Ovary (tissue), 7 donors: ENCODE measurements at regions not wholly inside any gene's neighbourhood (a gene's known extent, or its start where the extent isn't known, plus 50 kb on each side); places are given as distances from the start of the nearest gene placed in this dataset.
"Not testable (repeated sequence)": the region's sequence is repeated elsewhere in the genome, so short reads cannot be mapped to it uniquely, and the experiment has no call there.

Experiments used
- DNase-seq, 5 donors: peaks; one replicate each; pipeline ENCODE4 v3.0.0-alpha.2; 2019 to 2020
- H3K27ac ChIP-seq, 2 donors: fragments of 200-600 bp; one replicate each; pipeline versions ENCODE4 v1.5.1 to v1.8.0; 2019 to 2022
- H3K27me3 ChIP-seq: fragments of 200-600 bp; one replicate; pipeline ENCODE4 v1.8.0; 2022
- H3K36me3 ChIP-seq: fragments of 200-600 bp; sonication (generic); one replicate; pipeline ENCODE4 v1.5.1; 2019
- H3K4me1 ChIP-seq: one replicate; pipeline ENCODE4 v1.8.1; 2013; ENCODE audit warnings: mild to moderate bottlenecking, moderate library complexity; ENCODE audit not compliant: insufficient read depth
- H3K4me3 ChIP-seq: fragments of 200-600 bp; sonication (generic); one replicate; pipeline ENCODE4 v1.5.1; 2017
- H3K9me3 ChIP-seq, 2 donors: fragments of 200-600 bp in 1 of 2; sonication (generic) in 1 of 2; one replicate each; pipeline versions ENCODE4 v1.5.1 to v1.8.1; 2013 to 2019; ENCODE audit warnings: mild to moderate bottlenecking in 1 of 2, moderate library complexity in 1 of 2
- EP300 ChIP-seq: sonication (generic); formaldehyde crosslinking; IDR thresholded peaks from one replicate; pipeline ENCODE4 v1.6.1; 2017; ENCODE audit warnings: antibody characterized with exemption
- POLR2A ChIP-seq: fragments of 450-650 bp; IDR thresholded peaks from one replicate; pipeline ENCODE4 v1.6.1; 2017; ENCODE audit warnings: antibody characterized with exemption, mild to moderate bottlenecking, moderate library complexity
- WGBS, 3 donors: extraction: QIAGEN DNeasy Blood & Tissue Kit in 1 of 3; methylation state at CpG; one replicate each; pipeline versions ENCODE4 v1.1.5 to v1.1.7; 2013 to 2017; 5-methylcytosine and 5-hydroxymethylcytosine counted together
- intact Hi-C, 4 donors: fragments of 100-400 bp; cut with DNase I; formaldehyde crosslinking; loops; one replicate each; pipeline versions ENCODE4 v1.11.0 to v1.15.1; 2022 to 2023
- TF ChIP-seq, protein P1 (sequence below), 3 donors: fragments of 450-650 bp in 2 of 3; fragments of 200-600 bp in 1 of 3; IDR thresholded peaks; one replicate each; pipeline versions ENCODE4 v1.5.1 to v1.8.0; 2016 to 2022; ENCODE audit warnings: antibody characterized with exemption in 3 of 3, mild to moderate bottlenecking in 1 of 3
- donor health status: DM: no; HTN: no; CAD: no; lungs with moderate emphysema.
- donor health status: DM: no; HTN: no; CAD: no.
- donor health status: Bipolar disorder and iron deficiency.
- donor health status: DM: no; HTN: no; CAD: no.
- donor health status: DM: yes; HTN: yes; CAD: no.

- DNase-seq: no peak
- TF ChIP-seq EP300 (no peak), POLR2A (no peak)
- TF ChIP-seq, protein P1, sequence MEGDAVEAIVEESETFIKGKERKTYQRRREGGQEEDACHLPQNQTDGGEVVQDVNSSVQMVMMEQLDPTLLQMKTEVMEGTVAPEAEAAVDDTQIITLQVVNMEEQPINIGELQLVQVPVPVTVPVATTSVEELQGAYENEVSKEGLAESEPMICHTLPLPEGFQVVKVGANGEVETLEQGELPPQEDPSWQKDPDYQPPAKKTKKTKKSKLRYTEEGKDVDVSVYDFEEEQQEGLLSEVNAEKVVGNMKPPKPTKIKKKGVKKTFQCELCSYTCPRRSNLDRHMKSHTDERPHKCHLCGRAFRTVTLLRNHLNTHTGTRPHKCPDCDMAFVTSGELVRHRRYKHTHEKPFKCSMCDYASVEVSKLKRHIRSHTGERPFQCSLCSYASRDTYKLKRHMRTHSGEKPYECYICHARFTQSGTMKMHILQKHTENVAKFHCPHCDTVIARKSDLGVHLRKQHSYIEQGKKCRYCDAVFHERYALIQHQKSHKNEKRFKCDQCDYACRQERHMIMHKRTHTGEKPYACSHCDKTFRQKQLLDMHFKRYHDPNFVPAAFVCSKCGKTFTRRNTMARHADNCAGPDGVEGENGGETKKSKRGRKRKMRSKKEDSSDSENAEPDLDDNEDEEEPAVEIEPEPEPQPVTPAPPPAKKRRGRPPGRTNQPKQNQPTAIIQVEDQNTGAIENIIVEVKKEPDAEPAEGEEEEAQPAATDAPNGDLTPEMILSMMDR (IDR thresholded peaks at IDR 0.05): no peak
- 55 to 67% (median 61%) methylated on average over 2 of the region's 2 CpGs for WGBS, 3 donors
Measured at GRCh38 chr7:125316466-125316865, 386.8 kb upstream of the POT1 start.

DNA sequence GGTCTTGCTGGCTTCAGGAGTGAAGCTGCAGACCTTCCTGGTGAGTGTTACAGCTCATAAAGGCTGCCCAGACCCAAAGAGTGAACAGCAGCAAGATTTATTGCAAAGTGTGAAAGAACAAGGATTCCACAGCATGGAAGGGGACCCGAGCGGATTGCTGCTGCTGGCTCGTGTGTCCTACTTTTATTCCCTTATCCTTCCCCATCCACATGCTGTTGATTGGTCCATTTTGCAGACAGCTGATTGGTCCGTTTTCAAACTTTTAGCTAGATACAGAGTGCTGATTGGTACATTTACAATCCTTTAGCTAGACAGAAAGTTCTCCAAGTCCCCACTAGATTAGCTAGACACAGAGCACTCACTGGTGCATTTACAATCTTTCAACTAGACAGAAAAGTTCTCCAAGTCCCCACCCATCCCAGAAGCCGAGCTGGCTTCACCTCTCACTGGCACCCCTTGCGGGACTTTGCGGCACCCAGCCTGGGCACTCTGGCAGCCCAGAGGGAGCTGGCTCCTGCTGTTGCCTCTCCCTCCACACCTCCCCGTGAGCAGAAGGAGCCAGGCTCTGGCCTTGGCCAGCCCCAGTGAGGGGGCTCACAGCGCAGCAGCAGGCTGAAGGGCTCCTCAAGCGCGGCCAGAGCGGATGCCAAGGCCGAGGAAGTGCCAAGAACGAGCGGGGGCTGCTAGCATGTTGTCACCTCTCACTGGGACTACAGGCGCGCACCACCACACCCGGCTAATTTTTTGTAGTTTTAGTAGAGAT, 369.6 kb upstream of the POT1 start:
- no peak for TF ChIP-seq POLR2A
- TF ChIP-seq EP300: no peak
- TF ChIP-seq, protein P1 (IDR thresholded peaks at IDR 0.05): no peak

More at GRCh38 chr7:125316466-125316865, 386.8 kb upstream of the POT1 start:
- Histone ChIP-seq H3K36me3 (no peaks in the 10 kb centered on the region), H3K27ac (no peak overlapping the region), H3K4me1 (no peaks in the 10 kb centered on the region), H3K4me3 (no peak overlapping the region), H3K27me3 (no peaks in the 10 kb centered on the region), H3K9me3 (no peaks in the 10 kb centered on the region)
- intact Hi-C loops: no loop called here

DNA sequence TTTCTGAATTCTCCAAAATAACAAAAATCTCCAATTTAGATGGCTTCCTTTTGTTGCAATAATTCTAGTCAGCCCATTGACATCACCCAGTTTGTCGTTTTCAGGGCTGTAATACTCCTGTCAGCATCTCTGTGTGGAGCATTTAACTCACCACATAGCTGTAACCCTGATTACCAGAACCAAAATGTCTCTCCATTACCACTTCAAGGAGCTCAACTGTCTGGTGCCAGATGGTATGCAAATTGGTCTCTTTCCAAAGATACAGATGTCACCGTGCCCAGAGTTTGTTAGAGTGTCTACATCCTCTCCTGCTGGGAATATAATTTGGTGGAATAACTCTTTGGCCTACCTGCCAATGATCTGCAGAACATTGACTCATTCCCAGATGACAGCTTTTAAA, 350.3 kb upstream of the POT1 start:
- intact Hi-C loops: no loop called here

More for the DNA sequence above, 369.6 kb upstream of the POT1 start:
- Histone ChIP-seq H3K9me3 (no peaks in the 10 kb centered on the region), H3K36me3 (no peaks in the 10 kb centered on the region), H3K27me3 (no peaks in the 10 kb centered on the region), H3K4me3 (no peak overlapping the region), H3K4me1 (no peaks in the 10 kb centered on the region), H3K27ac (no peak overlapping the region)
- intact Hi-C loops: no loop called here
- DNase-seq: no peak
- WGBS, 3 donors: 86 to 92% (median 89%) methylated on average over 18 of the region's 18 CpGs

DNA sequence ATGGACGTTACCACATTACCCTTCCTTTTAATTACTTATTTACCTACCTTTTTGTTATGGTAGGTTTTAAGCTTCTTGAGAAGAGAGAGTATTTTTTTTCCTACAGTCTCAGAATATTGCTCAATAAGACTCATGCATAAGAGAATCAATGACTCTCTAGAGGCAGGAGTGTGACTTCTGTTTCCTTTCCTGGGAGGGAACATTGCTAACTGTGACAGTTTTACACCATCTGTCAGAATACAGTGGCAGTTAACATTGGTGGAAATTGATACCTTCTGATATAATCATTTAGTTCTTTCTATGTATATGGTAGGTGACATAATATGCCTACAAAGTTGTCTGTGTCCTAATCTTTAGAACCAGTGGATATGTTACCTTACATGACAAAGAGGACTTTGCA, 348.7 kb upstream of the POT1 start:
- H3K27ac ChIP-seq: no peak overlapping the region
- WGBS, 3 donors: 43 to 49% (median 45%) methylated on average over 1 of the region's 1 CpG
- intact Hi-C loops: no loop called here
- no peak for TF ChIP-seq EP300
- no peaks in the 10 kb centered on the region for H3K27me3 ChIP-seq
- no peaks in the 10 kb centered on the region for H3K9me3 ChIP-seq
- DNase-seq: no peak
- H3K4me1 ChIP-seq: no peaks in the 10 kb centered on the region
- H3K4me3 ChIP-seq: no peak overlapping the region
- no peaks in the 10 kb centered on the region for H3K36me3 ChIP-seq

More for the DNA sequence above, 350.3 kb upstream of the POT1 start:
- no peaks in the 10 kb centered on the region for H3K4me1 ChIP-seq
- H3K27ac ChIP-seq: no peak overlapping the region
- DNase-seq: no peak
- H3K27me3 ChIP-seq: no peaks in the 10 kb centered on the region
- WGBS, 3 donors: 17 to 34% (median 34%) methylated on average over 2 of the region's 2 CpGs
- no peaks in the 10 kb centered on the region for H3K9me3 ChIP-seq
- no peak for TF ChIP-seq POLR2A
- TF ChIP-seq EP300: no peak
- TF ChIP-seq, protein P1 (IDR thresholded peaks at IDR 0.05): no peak
- no peak overlapping the region for H3K4me3 ChIP-seq
- H3K36me3 ChIP-seq: no peaks in the 10 kb centered on the region

- H3K36me3 ChIP-seq, H3K27ac ChIP-seq, intact Hi-C loops, H3K27me3 ChIP-seq, H3K9me3 ChIP-seq, H3K4me3 ChIP-seq, H3K4me1 ChIP-seq, DNase-seq: not testable (repeated sequence)
- WGBS, 3 donors: 84 to 88% (median 86%) methylated on average over 6 of the region's 6 CpGs
Measured at GRCh38 chr7:125274742-125275141, 345.1 kb upstream of the POT1 start.

- H3K36me3 ChIP-seq, H3K9me3 ChIP-seq, H3K4me1 ChIP-seq, H3K4me3 ChIP-seq, H3K27ac ChIP-seq, DNase-seq, H3K27me3 ChIP-seq, intact Hi-C loops: not testable (repeated sequence)
- 91 to 92% (median 91%) methylated on average over 13 of the region's 13 CpGs for WGBS, 3 donors
Measured at GRCh38 chr7:125264174-125264856, 334.7 kb upstream of the POT1 start.

DNA sequence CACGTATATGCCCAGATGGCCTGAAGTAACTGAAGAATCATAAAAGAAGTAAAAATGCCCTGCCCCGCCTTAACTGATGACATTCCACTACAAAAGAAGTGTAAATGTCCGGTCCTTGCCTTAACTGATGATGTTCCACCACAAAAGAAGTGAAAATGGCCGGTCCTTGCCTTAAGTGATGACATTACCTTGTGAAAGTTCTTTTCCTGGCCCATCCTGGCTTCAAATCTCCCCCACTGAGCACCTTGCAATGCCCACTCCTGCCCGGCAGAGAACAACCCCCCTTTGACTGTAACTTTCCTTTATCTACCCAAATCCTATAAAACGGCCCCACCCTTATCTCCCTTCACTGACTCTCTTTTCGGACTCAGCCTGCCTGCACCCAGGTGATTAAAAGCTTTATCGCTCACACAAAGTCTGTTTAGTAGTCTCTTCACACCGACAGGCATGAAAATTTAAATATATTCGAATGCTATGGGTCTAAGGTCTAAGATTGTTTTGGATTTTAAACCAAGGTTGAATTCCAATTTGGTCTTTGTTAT, 329.3 kb upstream of the POT1 start:
- DNase-seq, H3K4me1 ChIP-seq, H3K9me3 ChIP-seq, H3K27me3 ChIP-seq, H3K36me3 ChIP-seq, H3K4me3 ChIP-seq, intact Hi-C loops, H3K27ac ChIP-seq: not testable (repeated sequence)
- WGBS, 3 donors: 66 to 82% (median 70%) methylated on average over 10 of the region's 10 CpGs
